GM12872 (cell line): ENCODE measurements at regions not wholly inside any gene's neighbourhood (a gene's known extent, or its start where the extent isn't known, plus 50 kb on each side); places are given as distances from the start of the nearest gene placed in this dataset.

Source experiments
- CTCF ChIP-seq: IDR thresholded peaks from 3 replicates; pipeline ENCODE4 v1.5.1; 2011; ENCODE audit warnings: low read depth, mild to moderate bottlenecking, low read length, moderate library complexity; ENCODE audit not compliant: insufficient read depth

GRCh38 chr4:86498863-86499166 is 95.3 kb upstream of the PTPN13 start:
- no peak for TF ChIP-seq CTCF

- no peak for TF ChIP-seq CTCF
Measured at GRCh38 chr4:86500527-86500926, 93.6 kb upstream of the PTPN13 start.

GRCh38 chr4:86502081-86502480 is 92.0 kb upstream of the PTPN13 start:
- TF ChIP-seq CTCF, result no peak

- no peak for TF ChIP-seq CTCF
Measured at GRCh38 chr4:86506591-86506990, 87.5 kb upstream of the PTPN13 start.

GRCh38 chr4:86508436-86508835 is 85.7 kb upstream of the PTPN13 start:
- TF ChIP-seq CTCF, result no peak

- TF ChIP-seq CTCF, result no peak
Measured at GRCh38 chr4:86511590-86511989, 82.5 kb upstream of the PTPN13 start.

GRCh38 chr4:86512631-86513030 is 81.5 kb upstream of the PTPN13 start:
- TF ChIP-seq CTCF, result no peak

- no peak for TF ChIP-seq CTCF
Measured at GRCh38 chr4:86521373-86521969, 72.6 kb upstream of the PTPN13 start.
